ENCODE measurements at regions not wholly inside any gene's neighbourhood (a gene's known extent, or its start where the extent isn't known, plus 50 kb on each side); places are given as distances from the start of the nearest gene placed in this dataset.

- no peak for DNase-seq (ENCODE audit: low read depth in 6 of 9, low spot score in 9 of 9)
- no peak overlapping the region for H3K27ac ChIP-seq (ENCODE audit: low read depth in 1 of 2, low read length in 1 of 2)
- H3K27me3 ChIP-seq (ENCODE audit: control insufficient read depth in 2 of 2, insufficient read depth in 1 of 2, low read length in 1 of 2), result no peaks in the 10 kb centered on the region
- 94% methylated on average over 12 of the region's 12 CpGs for WGBS
- H3K9me3 ChIP-seq (ENCODE audit: control insufficient read depth in 2 of 2, insufficient read depth in 1 of 2, low read length in 1 of 2), result no peaks in the 10 kb centered on the region
- H3K4me1 ChIP-seq (ENCODE audit: control insufficient read depth in 2 of 2, insufficient read depth in 2 of 2, low read length in 2 of 2), result no peaks in the 10 kb centered on the region
- no peaks in the 10 kb centered on the region for H3K36me3 ChIP-seq (ENCODE audit: control insufficient read depth in 2 of 2, insufficient read depth in 2 of 2, low read length in 1 of 2)
- H3K4me3 ChIP-seq (ENCODE audit: low read length in 2 of 2), result no peak overlapping the region
Measured at GRCh38 chr4:186015212-186015817, 53.6 kb upstream of the TLR3 start.

GRCh38 chr4:186016796-186017195 is 52.2 kb upstream of the TLR3 start:
- DNase-seq (ENCODE audit: low read depth in 6 of 9, low spot score in 9 of 9), result no peak
- H3K4me1 ChIP-seq (ENCODE audit: control insufficient read depth in 2 of 2, insufficient read depth in 2 of 2, low read length in 2 of 2), result no peaks in the 10 kb centered on the region
- no peak overlapping the region for H3K4me3 ChIP-seq (ENCODE audit: low read length in 2 of 2)
- WGBS, result 94% methylated on average over 4 of the region's 4 CpGs
- no peaks in the 10 kb centered on the region for H3K36me3 ChIP-seq (ENCODE audit: control insufficient read depth in 2 of 2, insufficient read depth in 2 of 2, low read length in 1 of 2)
- H3K9me3 ChIP-seq (ENCODE audit: control insufficient read depth in 2 of 2, insufficient read depth in 1 of 2, low read length in 1 of 2), result no peaks in the 10 kb centered on the region
- no peaks in the 10 kb centered on the region for H3K27me3 ChIP-seq (ENCODE audit: control insufficient read depth in 2 of 2, insufficient read depth in 1 of 2, low read length in 1 of 2)
- H3K27ac ChIP-seq (ENCODE audit: low read depth in 1 of 2, low read length in 1 of 2), result no peak overlapping the region

GRCh38 chr4:186017801-186018200 is 51.2 kb upstream of the TLR3 start:
- no peaks in the 10 kb centered on the region for H3K4me1 ChIP-seq (ENCODE audit: control insufficient read depth in 2 of 2, insufficient read depth in 2 of 2, low read length in 2 of 2)
- no peak overlapping the region for H3K4me3 ChIP-seq (ENCODE audit: low read length in 2 of 2)
- no peaks in the 10 kb centered on the region for H3K9me3 ChIP-seq (ENCODE audit: control insufficient read depth in 2 of 2, insufficient read depth in 1 of 2, low read length in 1 of 2)
- H3K36me3 ChIP-seq (ENCODE audit: control insufficient read depth in 2 of 2, insufficient read depth in 2 of 2, low read length in 1 of 2), result no peaks in the 10 kb centered on the region
- DNase-seq (ENCODE audit: low read depth in 6 of 9, low spot score in 9 of 9), result no peak
- WGBS, result 96% methylated on average over 6 of the region's 6 CpGs
- H3K27ac ChIP-seq (ENCODE audit: low read depth in 1 of 2, low read length in 1 of 2), result peak overlapping the region in 1 of 2 donors; percentile 12
- no peaks in the 10 kb centered on the region for H3K27me3 ChIP-seq (ENCODE audit: control insufficient read depth in 2 of 2, insufficient read depth in 1 of 2, low read length in 1 of 2)

GRCh38 chr4:186018261-186018660 is 50.7 kb upstream of the TLR3 start:
- WGBS, result 61% methylated on average over 3 of the region's 3 CpGs
- H3K27me3 ChIP-seq (ENCODE audit: control insufficient read depth in 2 of 2, insufficient read depth in 1 of 2, low read length in 1 of 2), result no peaks in the 10 kb centered on the region
- H3K27ac ChIP-seq (ENCODE audit: low read depth in 1 of 2, low read length in 1 of 2), result peak overlapping the region in 1 of 2 donors; percentile 36
- H3K4me3 ChIP-seq (ENCODE audit: low read length in 2 of 2), result no peak overlapping the region
- H3K9me3 ChIP-seq (ENCODE audit: control insufficient read depth in 2 of 2, insufficient read depth in 1 of 2, low read length in 1 of 2), result no peaks in the 10 kb centered on the region
- no peaks in the 10 kb centered on the region for H3K4me1 ChIP-seq (ENCODE audit: control insufficient read depth in 2 of 2, insufficient read depth in 2 of 2, low read length in 2 of 2)
- no peaks in the 10 kb centered on the region for H3K36me3 ChIP-seq (ENCODE audit: control insufficient read depth in 2 of 2, insufficient read depth in 2 of 2, low read length in 1 of 2)
- DNase-seq (ENCODE audit: low read depth in 6 of 9, low spot score in 9 of 9), result no peak

- no peak overlapping the region for H3K4me3 ChIP-seq (ENCODE audit: low read length in 2 of 2)
Measured at GRCh38 chr4:186018784-186019183, 50.2 kb upstream of the TLR3 start.

More at GRCh38 chr4:186018784-186019183, 50.2 kb upstream of the TLR3 start:
- Histone ChIP-seq H3K27ac (ENCODE audit: low read depth in 1 of 2, low read length in 1 of 2) (peak overlapping the region in 1 of 2 donors; percentile 36), H3K36me3 (ENCODE audit: control insufficient read depth in 2 of 2, insufficient read depth in 2 of 2, low read length in 1 of 2) (no peaks in the 10 kb centered on the region), H3K4me1 (ENCODE audit: control insufficient read depth in 2 of 2, insufficient read depth in 2 of 2, low read length in 2 of 2) (no peaks in the 10 kb centered on the region), H3K27me3 (ENCODE audit: control insufficient read depth in 2 of 2, insufficient read depth in 1 of 2, low read length in 1 of 2) (no peaks in the 10 kb centered on the region), H3K9me3 (ENCODE audit: control insufficient read depth in 2 of 2, insufficient read depth in 1 of 2, low read length in 1 of 2) (no peaks in the 10 kb centered on the region)
- 81% methylated on average over 2 of the region's 2 CpGs for WGBS
- no peak for DNase-seq (ENCODE audit: low read depth in 6 of 9, low spot score in 9 of 9)

All from thymus (tissue), 11 donors.